H1 (cell line): ENCODE measurements at regions not wholly inside any gene's neighbourhood (a gene's known extent, or its start where the extent isn't known, plus 50 kb on each side); places are given as distances from the start of the nearest gene placed in this dataset.

ENCODE experiments used
- CTCF ChIP-seq, 3 experiments: IDR thresholded peaks; 1 replicate in 2 of 3; 2 replicates in 1 of 3; pipeline versions ENCODE4 v1.5.1 to v1.6.1; 2011; ENCODE audit warnings: low read length in 3 of 3, mild to moderate bottlenecking in 3 of 3, inconsistent platforms in 2 of 3, low read depth in 1 of 3, moderate library complexity in 1 of 3; ENCODE audit not compliant: insufficient read depth in 1 of 3; ENCODE audit errors: control extremely low read depth in 1 of 3
- EGR1 ChIP-seq: IDR thresholded peaks from 2 replicates; pipeline ENCODE4 v1.6.1; 2011; ENCODE audit warnings: low read depth, low read length, borderline replicate concordance
- GTF2F1 ChIP-seq: IDR thresholded peaks from 2 replicates; pipeline ENCODE4 v1.6.1; 2012; ENCODE audit warnings: low read depth, low read length, improper control_type of control experiment, borderline replicate concordance
- SP2 ChIP-seq: IDR thresholded peaks from 2 replicates; pipeline ENCODE4 v1.6.1; 2012; ENCODE audit warnings: mild to moderate bottlenecking, low read length, inconsistent platforms
- SUZ12 ChIP-seq: fragments of 200-600 bp; sonication (generic); IDR thresholded peaks from 2 replicates; pipeline ENCODE4 v1.6.1; 2012; ENCODE audit warnings: mild to moderate bottlenecking, inconsistent platforms, low read length, moderate library complexity, mixed read lengths

DNA sequence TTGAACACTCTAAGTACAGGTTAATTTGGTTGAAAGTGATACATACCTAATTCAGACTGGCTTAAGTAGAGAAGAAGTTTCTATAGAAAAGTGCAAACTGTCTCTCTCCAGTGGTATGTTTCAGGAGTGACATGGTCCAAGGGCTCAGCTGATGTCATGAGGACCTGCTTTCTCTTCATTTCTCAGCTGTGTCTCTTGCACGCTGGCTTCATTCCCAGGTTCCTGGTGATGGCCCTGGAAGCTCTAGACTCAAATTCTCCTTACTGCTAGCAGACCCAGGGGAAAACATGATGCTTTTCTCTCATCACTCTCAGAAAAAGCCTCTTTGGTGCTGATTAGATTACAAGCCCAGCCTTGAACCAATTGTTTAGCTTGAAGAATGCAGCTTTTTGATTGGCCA, 211.9 kb upstream of the CLINT1 start (continued):
- TF ChIP-seq SP2 (no peak), EGR1 (no peak), CTCF (IDR thresholded peaks at IDR 0.05; ENCODE audit: control extremely low read depth in 1 of 3, insufficient read depth in 1 of 3, low read depth in 1 of 3, low read length in 3 of 3) (no peak), SUZ12 (no peak), GTF2F1 (no peak)
